ENCODE measurements at regions not wholly inside any gene's neighbourhood (a gene's known extent, or its start where the extent isn't known, plus 50 kb on each side); places are given as distances from the start of the nearest gene placed in this dataset.

DNA sequence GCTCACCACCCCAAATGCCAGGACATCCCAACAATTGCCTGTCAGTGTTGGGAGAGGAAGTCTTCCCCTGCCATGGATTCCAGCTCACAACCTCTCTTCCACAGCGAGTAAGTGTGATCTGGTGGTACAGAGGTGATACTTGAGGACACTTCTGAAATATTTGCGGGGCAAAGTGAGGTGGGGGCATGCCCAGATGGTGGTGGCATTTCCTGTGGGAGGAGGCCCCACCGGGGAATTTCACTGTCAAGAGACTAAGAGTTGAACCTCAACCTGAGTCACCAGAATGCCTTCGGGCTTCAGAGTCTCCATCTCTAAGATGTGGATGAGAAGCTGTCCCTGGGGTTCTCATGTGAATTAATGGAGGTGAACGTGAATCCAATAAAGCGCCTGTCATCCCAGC is 122.3 kb upstream of the RFLNA start:
- no peaks in the 10 kb centered on the region for H3F3A ChIP-seq (ENCODE audit: insufficient read depth, low read length)
- no peaks in the 10 kb centered on the region for H3K4me1 ChIP-seq (ENCODE audit: insufficient read depth, low read length, severe bottlenecking)
- no peaks in the 10 kb centered on the region for H3K27me3 ChIP-seq (ENCODE audit: insufficient read depth, low read length)
- H3K79me2 ChIP-seq (ENCODE audit: insufficient read depth, low read length) = no peaks in the 10 kb centered on the region
- TF ChIP-seq EZH2 (IDR thresholded peaks at IDR 0.05; ENCODE audit: borderline replicate concordance, low read length) = no peak
- TF ChIP-seq, protein P1, sequence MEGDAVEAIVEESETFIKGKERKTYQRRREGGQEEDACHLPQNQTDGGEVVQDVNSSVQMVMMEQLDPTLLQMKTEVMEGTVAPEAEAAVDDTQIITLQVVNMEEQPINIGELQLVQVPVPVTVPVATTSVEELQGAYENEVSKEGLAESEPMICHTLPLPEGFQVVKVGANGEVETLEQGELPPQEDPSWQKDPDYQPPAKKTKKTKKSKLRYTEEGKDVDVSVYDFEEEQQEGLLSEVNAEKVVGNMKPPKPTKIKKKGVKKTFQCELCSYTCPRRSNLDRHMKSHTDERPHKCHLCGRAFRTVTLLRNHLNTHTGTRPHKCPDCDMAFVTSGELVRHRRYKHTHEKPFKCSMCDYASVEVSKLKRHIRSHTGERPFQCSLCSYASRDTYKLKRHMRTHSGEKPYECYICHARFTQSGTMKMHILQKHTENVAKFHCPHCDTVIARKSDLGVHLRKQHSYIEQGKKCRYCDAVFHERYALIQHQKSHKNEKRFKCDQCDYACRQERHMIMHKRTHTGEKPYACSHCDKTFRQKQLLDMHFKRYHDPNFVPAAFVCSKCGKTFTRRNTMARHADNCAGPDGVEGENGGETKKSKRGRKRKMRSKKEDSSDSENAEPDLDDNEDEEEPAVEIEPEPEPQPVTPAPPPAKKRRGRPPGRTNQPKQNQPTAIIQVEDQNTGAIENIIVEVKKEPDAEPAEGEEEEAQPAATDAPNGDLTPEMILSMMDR (IDR thresholded peaks at IDR 0.05; ENCODE audit: low read length) = no peak
- H3K9me3 ChIP-seq (ENCODE audit: low read length) = no peaks in the 10 kb centered on the region
- no peak overlapping the region for H2AFZ ChIP-seq (ENCODE audit: low read length)
- no peak overlapping the region for H3K9ac ChIP-seq (ENCODE audit: low read length)
- no peaks in the 10 kb centered on the region for H3K36me3 ChIP-seq (ENCODE audit: insufficient read depth, low read length)
- H3K4me3 ChIP-seq (ENCODE audit: low read depth, low read length, poor library complexity, severe bottlenecking) = no peak overlapping the region
- no peak overlapping the region for H3K27ac ChIP-seq (ENCODE audit: low read depth, low read length, poor library complexity, severe bottlenecking)
- no peaks in the 10 kb centered on the region for H4K20me1 ChIP-seq (ENCODE audit: insufficient read depth, low read length)
- H3K4me2 ChIP-seq (ENCODE audit: low read length) = no peak overlapping the region
- no peaks in the 10 kb centered on the region for H3K9me2 ChIP-seq (ENCODE audit: low read depth, low read length)

DNA sequence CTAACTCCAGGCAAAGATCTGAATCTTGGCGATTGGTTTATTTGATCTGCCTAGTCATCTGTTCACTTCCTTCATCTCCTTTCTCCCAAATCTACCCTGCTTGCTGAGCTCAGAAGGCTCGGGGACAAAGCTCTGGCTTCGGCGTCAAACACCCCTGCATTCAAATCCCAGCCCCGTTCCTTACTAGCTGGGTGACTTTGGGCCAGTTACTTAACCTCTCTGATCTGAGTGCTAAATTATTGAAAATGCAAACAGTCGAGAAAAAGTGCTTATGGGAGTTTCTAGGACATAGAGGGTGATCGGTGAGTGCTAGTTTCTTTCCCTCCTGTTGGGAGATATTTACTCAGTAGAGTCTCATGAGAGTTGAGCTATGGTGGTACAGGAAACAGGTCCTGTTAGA is 121.2 kb upstream of the RFLNA start:
- no peak overlapping the region for H3K27ac ChIP-seq (ENCODE audit: low read depth, low read length, poor library complexity, severe bottlenecking)
- no peak overlapping the region for H3K9ac ChIP-seq (ENCODE audit: low read length)
- H3F3A ChIP-seq (ENCODE audit: insufficient read depth, low read length) = no peaks in the 10 kb centered on the region
- H3K36me3 ChIP-seq (ENCODE audit: insufficient read depth, low read length) = no peaks in the 10 kb centered on the region
- H2AFZ ChIP-seq (ENCODE audit: low read length) = no peak overlapping the region
- H4K20me1 ChIP-seq (ENCODE audit: insufficient read depth, low read length) = no peaks in the 10 kb centered on the region
- no peaks in the 10 kb centered on the region for H3K27me3 ChIP-seq (ENCODE audit: insufficient read depth, low read length)
- H3K4me1 ChIP-seq (ENCODE audit: insufficient read depth, low read length, severe bottlenecking) = no peaks in the 10 kb centered on the region
- TF ChIP-seq, protein P1 (IDR thresholded peaks at IDR 0.05; ENCODE audit: low read length) = no peak
- no peak for TF ChIP-seq EZH2 (IDR thresholded peaks at IDR 0.05; ENCODE audit: borderline replicate concordance, low read length)
- no peak overlapping the region for H3K4me3 ChIP-seq (ENCODE audit: low read depth, low read length, poor library complexity, severe bottlenecking)
- no peak overlapping the region for H3K4me2 ChIP-seq (ENCODE audit: low read length)
- no peaks in the 10 kb centered on the region for H3K79me2 ChIP-seq (ENCODE audit: insufficient read depth, low read length)
- H3K9me3 ChIP-seq (ENCODE audit: low read length) = no peaks in the 10 kb centered on the region
- no peaks in the 10 kb centered on the region for H3K9me2 ChIP-seq (ENCODE audit: low read depth, low read length)

DNA sequence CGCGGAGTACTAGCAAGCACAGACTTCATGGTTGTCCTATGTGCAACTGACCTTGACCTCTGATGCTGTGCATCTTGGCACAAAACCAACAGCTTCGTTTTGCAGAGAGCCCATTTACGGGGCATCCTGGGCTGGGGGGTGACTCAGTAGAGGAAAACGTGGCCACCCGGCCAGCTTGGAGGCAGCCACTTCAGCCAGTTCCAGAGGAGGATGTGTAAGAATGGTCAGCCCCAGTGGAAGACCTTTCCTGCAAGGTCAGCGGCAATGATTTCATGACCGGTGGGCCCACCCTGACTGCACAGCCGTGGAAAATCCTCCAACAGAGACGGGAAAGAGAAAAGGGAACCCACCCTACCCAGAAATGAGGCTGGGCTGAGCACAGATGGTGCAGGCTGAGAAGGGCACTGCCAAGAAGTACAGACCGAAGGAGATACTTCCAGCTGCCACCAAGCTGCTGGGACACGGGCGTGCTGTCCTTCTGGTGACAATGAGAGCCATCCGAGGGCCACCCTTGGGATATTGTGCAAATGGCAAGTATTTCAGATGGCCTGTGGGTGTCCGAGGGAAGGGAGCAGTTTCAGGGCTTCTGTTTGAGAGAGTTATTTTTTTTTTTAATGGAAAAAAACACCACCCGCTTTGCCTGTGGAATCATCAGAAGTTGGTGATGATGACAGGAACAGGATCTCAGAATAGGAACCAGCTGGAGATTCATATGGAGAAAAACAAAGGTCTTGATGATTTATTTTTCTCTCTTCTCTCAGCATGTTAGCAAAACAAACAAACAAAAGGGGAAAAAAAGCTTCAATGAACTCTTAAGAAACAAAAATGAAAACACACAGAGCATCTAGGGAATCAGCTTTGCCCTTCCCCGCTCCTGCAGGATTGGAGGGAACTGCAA is 120.2 kb upstream of the RFLNA start:
- Histone ChIP-seq H3K27ac (ENCODE audit: low read depth, low read length, poor library complexity, severe bottlenecking) (no peak overlapping the region), H4K20me1 (ENCODE audit: insufficient read depth, low read length) (no peaks in the 10 kb centered on the region), H2AFZ (ENCODE audit: low read length) (no peak overlapping the region), H3K9me3 (ENCODE audit: low read length) (no peaks in the 10 kb centered on the region), H3F3A (ENCODE audit: insufficient read depth, low read length) (no peaks in the 10 kb centered on the region), H3K36me3 (ENCODE audit: insufficient read depth, low read length) (no peaks in the 10 kb centered on the region), H3K9ac (ENCODE audit: low read length) (no peak overlapping the region), H3K27me3 (ENCODE audit: insufficient read depth, low read length) (no peaks in the 10 kb centered on the region), H3K4me3 (ENCODE audit: low read depth, low read length, poor library complexity, severe bottlenecking) (no peak overlapping the region), H3K79me2 (ENCODE audit: insufficient read depth, low read length) (no peaks in the 10 kb centered on the region), H3K4me2 (ENCODE audit: low read length) (no peak overlapping the region), H3K4me1 (ENCODE audit: insufficient read depth, low read length, severe bottlenecking) (no peaks in the 10 kb centered on the region), H3K9me2 (ENCODE audit: low read depth, low read length) (no peaks in the 10 kb centered on the region)
- TF ChIP-seq, protein P1 (IDR thresholded peaks at IDR 0.05; ENCODE audit: low read length) = no peak
- no peak for TF ChIP-seq EZH2 (IDR thresholded peaks at IDR 0.05; ENCODE audit: borderline replicate concordance, low read length)
